Body of pancreas (tissue), 4 donors: ENCODE measurements at regions not wholly inside any gene's neighbourhood (a gene's known extent, or its start where the extent isn't known, plus 50 kb on each side); places are given as distances from the start of the nearest gene placed in this dataset.
"Not testable (repeated sequence)": the region's sequence is repeated elsewhere in the genome, so short reads cannot be mapped to it uniquely, and the experiment has no call there.

ENCODE experiments used
- ATAC-seq: fragments of 150-250 bp; one replicate; pipeline ENCODE4 v1.9.1; 2016
- DNase-seq, 4 donors: peaks; one replicate each; pipeline ENCODE4 v3.0.0-alpha.2; 2019
- H3K27ac ChIP-seq, 4 donors: fragments of 200-600 bp; sonication (generic); 1 replicate in 3 of 4; 2 replicates in 1 of 4; pipeline versions ENCODE4 v1.5.1 to v1.6.1; 2016 to 2019; ENCODE audit warnings: mild to moderate bottlenecking in 1 of 4, mixed read lengths in 1 of 4, moderate library complexity in 1 of 4
- H3K27me3 ChIP-seq, 2 donors: fragments of 200-600 bp; sonication (generic); one replicate each; pipeline ENCODE4 v1.6.0; 2016; ENCODE audit warnings: mild to moderate bottlenecking in 1 of 2
- H3K36me3 ChIP-seq, 2 donors: fragments of 200-600 bp; sonication (generic); replicated peaks in 1 of 2; 2 replicates each; pipeline ENCODE4 v1.5.1; 2016; ENCODE audit warnings: low read depth in 2 of 2; ENCODE audit not compliant: insufficient read depth in 1 of 2
- H3K4me1 ChIP-seq: fragments of 200-600 bp; sonication (generic); one replicate; pipeline ENCODE4 v1.6.0; 2016
- H3K4me3 ChIP-seq, 2 donors: fragments of 200-600 bp; sonication (generic); 1 replicate in 1 of 2; 2 replicates in 1 of 2; pipeline ENCODE4 v1.5.1; 2016 to 2019
- H3K9me3 ChIP-seq, 3 donors: fragments of 200-600 bp; sonication (generic); 1 replicate in 2 of 3; 2 replicates in 1 of 3; pipeline ENCODE4 v1.5.1; 2016
- POLR2A ChIP-seq, 3 donors: fragments of 450-650 bp; IDR thresholded peaks; one replicate each; pipeline ENCODE4 v1.6.1; 2016; ENCODE audit warnings: antibody characterized with exemption in 3 of 3, mild to moderate bottlenecking in 2 of 3
- WGBS, 2 donors: methylation state at CpG; one replicate each; pipeline ENCODE4 v1.1.5; 2017; 5-methylcytosine and 5-hydroxymethylcytosine counted together
- intact Hi-C: fragments of 100-400 bp; cut with DNase I; formaldehyde crosslinking; loops from one replicate; pipeline ENCODE4 v1.15.1; 2023
- TF ChIP-seq, protein P1 (sequence below), 7 experiments: fragments of 450-650 bp in 4 of 7; fragments of 200-600 bp in 3 of 7; sonication (generic) in 3 of 7; IDR thresholded peaks; one replicate each; pipeline ENCODE4 v1.5.1; 2016 to 2019; ENCODE audit warnings: antibody characterized with exemption in 7 of 7

- intact Hi-C loops: no loop called here
- Histone ChIP-seq H3K9me3 (no peaks in the 10 kb centered on the region), H3K4me1 (no peaks in the 10 kb centered on the region), H3K4me3 (no peak overlapping the region), H3K27me3 (no peaks in the 10 kb centered on the region), H3K36me3 (no peaks in the 10 kb centered on the region), H3K27ac (no peak overlapping the region)
- DNase-seq (no peak), ATAC-seq (no peak)
- TF ChIP-seq, protein P1, sequence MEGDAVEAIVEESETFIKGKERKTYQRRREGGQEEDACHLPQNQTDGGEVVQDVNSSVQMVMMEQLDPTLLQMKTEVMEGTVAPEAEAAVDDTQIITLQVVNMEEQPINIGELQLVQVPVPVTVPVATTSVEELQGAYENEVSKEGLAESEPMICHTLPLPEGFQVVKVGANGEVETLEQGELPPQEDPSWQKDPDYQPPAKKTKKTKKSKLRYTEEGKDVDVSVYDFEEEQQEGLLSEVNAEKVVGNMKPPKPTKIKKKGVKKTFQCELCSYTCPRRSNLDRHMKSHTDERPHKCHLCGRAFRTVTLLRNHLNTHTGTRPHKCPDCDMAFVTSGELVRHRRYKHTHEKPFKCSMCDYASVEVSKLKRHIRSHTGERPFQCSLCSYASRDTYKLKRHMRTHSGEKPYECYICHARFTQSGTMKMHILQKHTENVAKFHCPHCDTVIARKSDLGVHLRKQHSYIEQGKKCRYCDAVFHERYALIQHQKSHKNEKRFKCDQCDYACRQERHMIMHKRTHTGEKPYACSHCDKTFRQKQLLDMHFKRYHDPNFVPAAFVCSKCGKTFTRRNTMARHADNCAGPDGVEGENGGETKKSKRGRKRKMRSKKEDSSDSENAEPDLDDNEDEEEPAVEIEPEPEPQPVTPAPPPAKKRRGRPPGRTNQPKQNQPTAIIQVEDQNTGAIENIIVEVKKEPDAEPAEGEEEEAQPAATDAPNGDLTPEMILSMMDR (IDR thresholded peaks at IDR 0.05): no peak
- TF ChIP-seq POLR2A (IDR thresholded peaks at IDR 0.05): no peak
- 35 to 43% methylated on average over 2 of the region's 2 CpGs for WGBS, 2 donors
Observed at GRCh38 chr6:68128211-68128610, 506.9 kb upstream of the ADGRB3 start.

GRCh38 chr6:68127074-68127473 is 508.0 kb upstream of the ADGRB3 start:
- Histone ChIP-seq H3K4me3 (no peak overlapping the region), H3K36me3 (no peaks in the 10 kb centered on the region), H3K4me1 (no peaks in the 10 kb centered on the region), H3K27me3 (no peaks in the 10 kb centered on the region), H3K9me3 (no peaks in the 10 kb centered on the region), H3K27ac (no peak overlapping the region)
- no peak for ATAC-seq
- intact Hi-C loops: no loop called here
- DNase-seq: no peak
- WGBS, 2 donors: 46 to 63% methylated on average over 3 to 4 of the region's 4 CpGs
- TF ChIP-seq, protein P1 (IDR thresholded peaks at IDR 0.05): no peak
- no peak for TF ChIP-seq POLR2A (IDR thresholded peaks at IDR 0.05)

DNA sequence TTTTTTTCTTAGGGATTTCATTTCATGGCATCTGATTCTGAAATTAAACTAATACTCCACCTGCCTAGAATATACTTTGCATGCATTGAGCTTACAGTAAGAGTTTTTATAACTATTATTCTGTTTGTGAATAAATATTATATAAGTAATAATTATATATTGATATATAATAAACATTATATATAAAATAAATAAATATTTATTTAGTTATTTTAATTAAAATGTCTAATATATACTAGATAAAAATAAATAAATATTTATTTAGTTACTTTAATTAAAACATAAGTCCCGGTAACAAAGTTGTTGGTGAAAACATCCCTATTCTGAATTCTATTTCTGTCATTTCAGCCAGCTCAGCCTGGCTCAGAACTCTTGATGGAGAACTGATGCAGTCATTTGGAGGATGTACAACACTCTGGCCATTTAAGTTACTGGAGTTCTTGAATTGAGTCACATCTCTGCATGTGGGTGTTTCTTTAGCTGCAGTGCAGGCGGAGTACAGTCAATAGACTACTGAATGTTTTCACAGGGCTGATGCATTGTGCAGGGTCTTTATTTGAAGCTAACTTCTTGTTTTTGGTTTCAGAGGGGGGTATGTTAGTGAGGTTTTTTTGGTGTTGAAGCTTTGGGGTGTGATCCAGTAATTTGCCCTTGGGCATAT is 508.9 kb upstream of the ADGRB3 start:
- intact Hi-C loops: no loop called here
- DNase-seq (no peak), ATAC-seq (no peak)
- Histone ChIP-seq H3K27me3 (no peaks in the 10 kb centered on the region), H3K4me1 (no peaks in the 10 kb centered on the region), H3K4me3 (no peak overlapping the region), H3K9me3 (no peaks in the 10 kb centered on the region), H3K36me3 (no peaks in the 10 kb centered on the region), H3K27ac (no peak overlapping the region)
- WGBS, 2 donors: 91 to 92% methylated on average over 2 of the region's 2 CpGs
- TF ChIP-seq, protein P1 (IDR thresholded peaks at IDR 0.05): no peak
- TF ChIP-seq POLR2A (IDR thresholded peaks at IDR 0.05): no peak

- H3K4me1 ChIP-seq, H3K4me3 ChIP-seq, H3K27me3 ChIP-seq, DNase-seq, intact Hi-C loops, H3K27ac ChIP-seq, H3K9me3 ChIP-seq, H3K36me3 ChIP-seq, ATAC-seq: not testable (repeated sequence)
- WGBS, 2 donors: 54 to 64% methylated on average over 2 of the region's 2 CpGs
Observed at GRCh38 chr6:68122975-68123374, 512.1 kb upstream of the ADGRB3 start.

DNA sequence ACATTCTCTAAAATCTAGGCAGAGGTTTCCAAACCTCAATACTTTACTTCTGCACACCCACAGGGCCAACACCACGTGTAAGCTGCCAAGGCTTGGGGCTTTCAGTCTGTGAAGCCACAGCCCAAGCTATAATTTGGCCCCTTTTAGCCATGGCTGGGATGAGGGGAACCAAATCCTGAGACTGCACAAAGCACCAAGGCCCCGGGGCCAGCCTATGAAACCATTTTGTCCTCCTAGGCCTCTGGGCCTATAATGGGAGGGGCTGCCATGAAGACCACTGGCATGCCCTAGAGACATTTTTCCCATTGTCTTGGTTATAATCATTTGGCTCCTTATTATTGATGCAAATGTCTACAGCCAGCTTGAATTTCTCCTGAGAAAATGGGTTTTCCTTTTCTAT is 513.0 kb upstream of the ADGRB3 start:
- no peak for TF ChIP-seq POLR2A (IDR thresholded peaks at IDR 0.05)
- TF ChIP-seq, protein P1 (IDR thresholded peaks at IDR 0.05): no peak
- Histone ChIP-seq H3K27me3 (no peaks in the 10 kb centered on the region), H3K4me1 (no peaks in the 10 kb centered on the region), H3K27ac (no peak overlapping the region), H3K36me3 (no peaks in the 10 kb centered on the region), H3K4me3 (no peak overlapping the region), H3K9me3 (no peaks in the 10 kb centered on the region)
- intact Hi-C loops: no loop called here
- 45 to 56% methylated on average over 2 of the region's 2 CpGs for WGBS, 2 donors
- DNase-seq (no peak), ATAC-seq (no peak)

DNA sequence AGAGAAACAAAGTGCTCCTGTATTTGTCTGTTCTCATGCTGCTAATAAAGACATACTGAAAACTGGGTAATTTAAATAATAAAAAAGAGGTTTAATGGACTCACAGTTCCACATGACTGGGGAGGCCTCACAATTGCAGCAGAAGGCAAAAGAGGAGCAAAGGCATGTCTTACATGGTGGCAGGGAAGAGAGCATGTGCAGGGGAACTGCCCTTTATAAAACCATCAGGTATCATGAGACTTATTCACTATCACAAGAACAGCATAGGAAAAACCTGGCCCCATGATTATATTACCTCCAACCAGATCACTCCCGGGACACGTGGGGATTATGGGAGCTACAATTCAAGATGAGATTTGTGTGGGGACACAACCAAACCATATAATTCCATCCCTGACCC is 514.1 kb upstream of the ADGRB3 start:
- H3K36me3 ChIP-seq, H3K27me3 ChIP-seq, H3K4me1 ChIP-seq, intact Hi-C loops, ATAC-seq, H3K9me3 ChIP-seq, DNase-seq, H3K27ac ChIP-seq, H3K4me3 ChIP-seq: not testable (repeated sequence)
- 68 to 93% methylated on average over 2 of the region's 2 CpGs for WGBS, 2 donors
